Parathyroid adenoma (tissue), 2 donors: ENCODE measurements at regions not wholly inside any gene's neighbourhood (a gene's known extent, or its start where the extent isn't known, plus 50 kb on each side); places are given as distances from the start of the nearest gene placed in this dataset.

Experiments used
- H2AFZ ChIP-seq: fragments of 300-600 bp; sonication (generic); one replicate; pipeline ENCODE4 v1.7.0; 2017; ENCODE audit warnings: antibody characterized with exemption, mild to moderate bottlenecking
- H3K27ac ChIP-seq: fragments of 300-600 bp; sonication (generic); one replicate; pipeline ENCODE4 v1.7.0; 2017
- H3K27me3 ChIP-seq: fragments of 300-600 bp; sonication (generic); one replicate; pipeline ENCODE4 v1.7.0; 2017; ENCODE audit warnings: low read length; ENCODE audit not compliant: control insufficient read depth, insufficient read depth
- H3K36me3 ChIP-seq: fragments of 300-600 bp; sonication (generic); one replicate; pipeline ENCODE4 v1.7.0; 2017; ENCODE audit warnings: low read length; ENCODE audit not compliant: control insufficient read depth, insufficient read depth
- H3K4me1 ChIP-seq: fragments of 300-600 bp; sonication (generic); one replicate; pipeline ENCODE4 v1.7.0; 2017; ENCODE audit warnings: control low read depth
- H3K4me2 ChIP-seq: fragments of 300-600 bp; sonication (generic); one replicate; pipeline ENCODE4 v1.7.0; 2017; ENCODE audit warnings: low read length
- H3K4me3 ChIP-seq: fragments of 300-600 bp; sonication (generic); one replicate; pipeline ENCODE4 v1.7.0; 2017; ENCODE audit warnings: low read depth, low read length
- H3K79me2 ChIP-seq: fragments of 300-600 bp; sonication (generic); one replicate; pipeline ENCODE4 v1.7.0; 2017; ENCODE audit warnings: control low read depth
- H3K9ac ChIP-seq: fragments of 300-600 bp; sonication (generic); one replicate; pipeline ENCODE4 v1.7.0; 2017; ENCODE audit warnings: mild to moderate bottlenecking
- H3K9me3 ChIP-seq: fragments of 300-600 bp; sonication (generic); one replicate; pipeline ENCODE4 v1.7.0; 2017; ENCODE audit warnings: low read length; ENCODE audit not compliant: control insufficient read depth
- CTCF ChIP-seq: fragments of 300-600 bp; sonication (generic); IDR thresholded peaks from one replicate; pipeline ENCODE4 v1.7.0; 2017; ENCODE audit warnings: antibody characterized with exemption, mild to moderate bottlenecking
- donor health status: primary hyperparathyroidism.

- H3K9ac ChIP-seq: no peak overlapping the region
Measured at GRCh38 chr5:91264311-91265051, 118.6 kb downstream of the ARRDC3 start.

GRCh38 chr5:91263898-91264297 is 119.2 kb downstream of the ARRDC3 start:
- Histone ChIP-seq H3K9me3 (no peaks in the 10 kb centered on the region), H3K4me3 (no peak overlapping the region), H3K4me1 (peaks cover 9% of the 10 kb centered on the region), H3K27ac (no peak overlapping the region), H3K9ac (no peak overlapping the region), H3K36me3 (no peaks in the 10 kb centered on the region), H3K27me3 (no peaks in the 10 kb centered on the region), H3K79me2 (no peaks in the 10 kb centered on the region), H3K4me2 (peak overlapping the region; percentile 31), H2AFZ (peak overlapping the region; percentile 20)
- TF ChIP-seq CTCF: no peak

More at GRCh38 chr5:91264311-91265051, 118.6 kb downstream of the ARRDC3 start:
- H3K27me3 ChIP-seq: no peaks in the 10 kb centered on the region
- no peaks in the 10 kb centered on the region for H3K36me3 ChIP-seq
- no peaks in the 10 kb centered on the region for H3K79me2 ChIP-seq
- H3K4me1 ChIP-seq: peaks cover 9% of the 10 kb centered on the region
- peak overlapping the region; percentile 6 for H3K27ac ChIP-seq
- peak overlapping the region; percentile 1 for H3K4me3 ChIP-seq
- H3K9me3 ChIP-seq: no peaks in the 10 kb centered on the region
- peak overlapping the region; percentile 57 for H2AFZ ChIP-seq
- TF ChIP-seq CTCF: no peak
- H3K4me2 ChIP-seq: peak overlapping the region; percentile 31

- Histone ChIP-seq H3K27me3 (no peaks in the 10 kb centered on the region), H3K9ac (no peak overlapping the region), H3K4me3 (no peak overlapping the region), H3K79me2 (no peaks in the 10 kb centered on the region), H3K4me2 (no peak overlapping the region), H3K36me3 (no peaks in the 10 kb centered on the region), H3K9me3 (no peaks in the 10 kb centered on the region), H3K27ac (no peak overlapping the region), H2AFZ (no peak overlapping the region), H3K4me1 (peaks cover 5% of the 10 kb centered on the region)
- TF ChIP-seq CTCF: no peak
Measured at GRCh38 chr5:91257301-91257700, 125.8 kb downstream of the ARRDC3 start.

GRCh38 chr5:91256142-91256524 is 127.0 kb downstream of the ARRDC3 start:
- no peaks in the 10 kb centered on the region for H3K36me3 ChIP-seq
- peak overlapping the region; percentile 22 for H3K4me2 ChIP-seq
- H3K4me3 ChIP-seq: no peak overlapping the region
- H3K27ac ChIP-seq: no peak overlapping the region
- H2AFZ ChIP-seq: no peak overlapping the region
- no peak for TF ChIP-seq CTCF
- H3K9ac ChIP-seq: no peak overlapping the region
- H3K79me2 ChIP-seq: no peaks in the 10 kb centered on the region
- H3K27me3 ChIP-seq: no peaks in the 10 kb centered on the region
- peaks cover 3% of the 10 kb centered on the region for H3K4me1 ChIP-seq
- H3K9me3 ChIP-seq: no peaks in the 10 kb centered on the region
